Kidney (tissue), 13 donors: ENCODE measurements at regions not wholly inside any gene's neighbourhood (a gene's known extent, or its start where the extent isn't known, plus 50 kb on each side); places are given as distances from the start of the nearest gene placed in this dataset.

Source experiments
- DNase-seq, 5 donors: peaks; one replicate each; pipeline ENCODE4 v3.0.0-alpha.2; 2013 to 2020
- FAIRE-seq: peaks from 2 replicates; lab custom pipeline; 2012; peaks lifted over from hg19 to GRCh38; lab: Jason Lieb, UNC
- H3K27ac ChIP-seq, 2 donors: one replicate each; pipeline ENCODE4 v1.7.0; 2013; ENCODE audit warnings: low read depth in 2 of 2, low read length in 2 of 2, inconsistent platforms in 1 of 2
- H3K27me3 ChIP-seq: one replicate; pipeline ENCODE4 v1.7.1; 2013; ENCODE audit warnings: low read length, inconsistent platforms; ENCODE audit not compliant: control insufficient read depth, insufficient read depth
- H3K36me3 ChIP-seq, 3 donors: one replicate each; pipeline versions ENCODE4 v1.7.0 to v1.7.1; 2013; ENCODE audit warnings: low read length in 3 of 3, control low read depth in 1 of 3, inconsistent platforms in 1 of 3; ENCODE audit not compliant: insufficient read depth in 3 of 3, control insufficient read depth in 2 of 3
- H3K4me1 ChIP-seq, 3 donors: one replicate each; pipeline versions ENCODE4 v1.7.0 to v1.7.1; 2013; ENCODE audit warnings: low read length in 3 of 3, inconsistent platforms in 1 of 3, low read depth in 1 of 3; ENCODE audit not compliant: control insufficient read depth in 2 of 3, insufficient read depth in 2 of 3
- H3K4me3 ChIP-seq, 3 donors: one replicate each; pipeline versions ENCODE4 v1.7.0 to v1.8.1; 2013; ENCODE audit warnings: low read length in 3 of 3, control low read depth in 1 of 3, inconsistent platforms in 1 of 3
- H3K9ac ChIP-seq, 3 donors: one replicate each; pipeline versions ENCODE4 v1.7.0 to v1.7.1; 2013; ENCODE audit warnings: low read length in 3 of 3, control low read depth in 1 of 3, inconsistent platforms in 1 of 3
- H3K9me3 ChIP-seq, 3 donors: one replicate each; pipeline versions ENCODE4 v1.7.0 to v1.7.1; 2013; ENCODE audit warnings: low read length in 3 of 3, control low read depth in 1 of 3, inconsistent platforms in 1 of 3; ENCODE audit not compliant: control insufficient read depth in 2 of 3, insufficient read depth in 1 of 3
- CTCF ChIP-seq: IDR thresholded peaks from 3 replicates; pipeline ENCODE4 v1.5.1; 2012; ENCODE audit warnings: mild to moderate bottlenecking, moderate library complexity, borderline replicate concordance; ENCODE audit not compliant: insufficient read depth; ENCODE audit errors: extremely low read depth
- intact Hi-C: fragments of 100-400 bp; cut with DNase I; formaldehyde crosslinking; loops from one replicate; pipeline ENCODE4 v1.11.1; 2022
- donor health status: control.
- donor health status: control.
- donor health status: control.
- donor health status: control.
- donor health status: control.
- donor health status: DM: yes; HTN: yes; CAD: no.
- donor health status: Normal renal cell carcinoma (clear cell type).

GRCh38 chr2:129347486-129348217, 631.8 kb upstream of the RAB6C start:
- intact Hi-C loops, result no loop called here
- Histone ChIP-seq H3K9ac (no peak overlapping the region), H3K4me1 (no peaks in the 10 kb centered on the region), H3K4me3 (no peak overlapping the region), H3K27ac (no peak overlapping the region), H3K9me3 (no peaks in the 10 kb centered on the region), H3K36me3 (no peaks in the 10 kb centered on the region), H3K27me3 (no peaks in the 10 kb centered on the region)
- FAIRE-seq, result no peak
- no peak for TF ChIP-seq CTCF
- no peak for DNase-seq

GRCh38 chr2:129354631-129355030, 624.8 kb upstream of the RAB6C start:
- H3K27me3 ChIP-seq, result no peaks in the 10 kb centered on the region
- no peak for FAIRE-seq
- no peaks in the 10 kb centered on the region for H3K4me1 ChIP-seq
- H3K36me3 ChIP-seq, result no peaks in the 10 kb centered on the region
- no peak overlapping the region for H3K27ac ChIP-seq
- intact Hi-C loops, result no loop called here
- no peak for TF ChIP-seq CTCF
- DNase-seq, result no peak
- no peak overlapping the region for H3K4me3 ChIP-seq
- H3K9ac ChIP-seq, result no peak overlapping the region
- H3K9me3 ChIP-seq, result no peaks in the 10 kb centered on the region

- Histone ChIP-seq H3K4me1 (no peaks in the 10 kb centered on the region), H3K27me3 (no peaks in the 10 kb centered on the region), H3K9ac (no peak overlapping the region), H3K36me3 (no peaks in the 10 kb centered on the region), H3K27ac (no peak overlapping the region), H3K9me3 (no peaks in the 10 kb centered on the region), H3K4me3 (no peak overlapping the region)
- FAIRE-seq (no peak), DNase-seq (no peak)
- intact Hi-C loops, result no loop called here
- no peak for TF ChIP-seq CTCF
These were observed 617.8 kb upstream of the RAB6C start for GRCh38 chr2:129361688-129362087.

- no peaks in the 10 kb centered on the region for H3K4me1 ChIP-seq
- no peaks in the 10 kb centered on the region for H3K36me3 ChIP-seq
- no peak for TF ChIP-seq CTCF
- no peak overlapping the region for H3K9ac ChIP-seq
- DNase-seq (no peak), FAIRE-seq (no peak)
- intact Hi-C loops, result no loop called here
- no peak overlapping the region for H3K27ac ChIP-seq
- no peak overlapping the region for H3K4me3 ChIP-seq
- H3K27me3 ChIP-seq, result no peaks in the 10 kb centered on the region
- H3K9me3 ChIP-seq, result no peaks in the 10 kb centered on the region
These were observed 613.2 kb upstream of the RAB6C start for GRCh38 chr2:129366263-129366662.
